CD14-positive monocyte (primary cell): ENCODE measurements at regions not wholly inside any gene's neighbourhood (a gene's known extent, or its start where the extent isn't known, plus 50 kb on each side); places are given as distances from the start of the nearest gene placed in this dataset.

Experiments
- DNase-seq, 3 donors: peaks; one replicate each; pipeline ENCODE4 v3.0.0-alpha.2; 2011 to 2022
- H2AFZ ChIP-seq: 2 replicates; pipeline ENCODE4 v1.6.0; 2012; ENCODE audit warnings: mild to moderate bottlenecking, low read depth, low read length, inconsistent platforms; ENCODE audit not compliant: insufficient read depth, poor library complexity, severe bottlenecking
- H3K27ac ChIP-seq, 2 donors: 1 replicate in 1 of 2; 2 replicates in 1 of 2; pipeline ENCODE4 v1.5.1; 2012 to 2013; ENCODE audit warnings: low read length in 2 of 2, control low read depth in 1 of 2, inconsistent platforms in 1 of 2, low read depth in 1 of 2, mild to moderate bottlenecking in 1 of 2
- H3K27me3 ChIP-seq, 2 donors: one replicate each; pipeline versions ENCODE4 v1.6.0 to v1.6.1; 2011 to 2013; ENCODE audit warnings: low read length in 2 of 2; ENCODE audit not compliant: control insufficient read depth in 2 of 2, insufficient read depth in 2 of 2
- H3K36me3 ChIP-seq, 2 donors: replicated peaks in 1 of 2; 1 replicate in 1 of 2; 2 replicates in 1 of 2; pipeline versions ENCODE4 v1.5.1 to v1.6.1; 2012 to 2013; ENCODE audit warnings: low read length in 2 of 2, control low read depth in 1 of 2, inconsistent platforms in 1 of 2, mild to moderate bottlenecking in 1 of 2; ENCODE audit not compliant: insufficient read depth in 2 of 2, control insufficient read depth in 1 of 2
- H3K4me1 ChIP-seq, 2 donors: 1 replicate in 1 of 2; 2 replicates in 1 of 2; pipeline versions ENCODE4 v1.5.1 to v1.6.1; 2012 to 2013; ENCODE audit warnings: low read length in 2 of 2, control low read depth in 1 of 2, inconsistent platforms in 1 of 2, mild to moderate bottlenecking in 1 of 2, moderate library complexity in 1 of 2; ENCODE audit not compliant: insufficient read depth in 2 of 2, control insufficient read depth in 1 of 2
- H3K4me2 ChIP-seq: replicated peaks from 2 replicates; pipeline ENCODE3; 2012; ENCODE audit warnings: low read length, moderate library complexity, mild to moderate bottlenecking; ENCODE audit not compliant: poor library complexity, severe bottlenecking; ENCODE audit errors: extremely low read depth
- H3K4me3 ChIP-seq, 3 experiments: fragments of 200-600 bp in 1 of 3; sonication (generic) in 1 of 3; replicated peaks in 1 of 3; 1 replicate in 2 of 3; 2 replicates in 1 of 3; pipeline ENCODE4 v1.5.1; 2011 to 2013; ENCODE audit warnings: low read length in 3 of 3, mild to moderate bottlenecking in 3 of 3, control low read depth in 2 of 3, low read depth in 2 of 3, inconsistent platforms in 1 of 3, moderate library complexity in 1 of 3
- H3K79me2 ChIP-seq: 2 replicates; pipeline ENCODE4 v1.6.0; 2012; ENCODE audit warnings: mild to moderate bottlenecking, control low read depth, inconsistent platforms, low read length, moderate library complexity; ENCODE audit not compliant: insufficient read depth
- H3K9ac ChIP-seq: 2 replicates; pipeline ENCODE4 v1.6.0; 2017; ENCODE audit warnings: low read length, mild to moderate bottlenecking; ENCODE audit not compliant: insufficient read depth, poor library complexity, severe bottlenecking
- H3K9me3 ChIP-seq, 2 donors: replicated peaks in 1 of 2; 1 replicate in 1 of 2; 2 replicates in 1 of 2; pipeline versions ENCODE4 v1.5.1 to v1.6.1; 2012 to 2013; ENCODE audit warnings: low read length in 2 of 2, control low read depth in 1 of 2; ENCODE audit not compliant: control insufficient read depth in 1 of 2, insufficient read depth in 1 of 2
- H4K20me1 ChIP-seq: 2 replicates; pipeline ENCODE4 v1.6.0; 2012; ENCODE audit warnings: mild to moderate bottlenecking, low read length, control low read depth, moderate library complexity; ENCODE audit not compliant: insufficient read depth
- H3K27ac Mint-ChIP-seq, 7 donors: one replicate each; pipeline ENCODE4 v1.8.0; 2020; ENCODE audit warnings: mild to moderate bottlenecking in 7 of 7, mixed read lengths in 7 of 7, moderate library complexity in 6 of 7, inconsistent platforms in 2 of 7
- H3K27me3 Mint-ChIP-seq, 3 donors: one replicate each; pipeline ENCODE4 v1.8.0; 2021 to 2022; ENCODE audit warnings: low read depth in 3 of 3, mild to moderate bottlenecking in 3 of 3, mixed read lengths in 3 of 3, moderate library complexity in 3 of 3, inconsistent platforms in 1 of 3
- H3K36me3 Mint-ChIP-seq, 2 donors: one replicate each; pipeline ENCODE4 v1.8.0; 2020; ENCODE audit warnings: mixed read lengths in 2 of 2, inconsistent platforms in 1 of 2, mild to moderate bottlenecking in 1 of 2
- H3K4me1 Mint-ChIP-seq: one replicate; pipeline ENCODE4 v1.8.0; 2020; ENCODE audit warnings: mild to moderate bottlenecking, mixed read lengths
- H3K4me3 Mint-ChIP-seq, 2 donors: one replicate each; pipeline ENCODE4 v1.8.0; 2020; ENCODE audit warnings: mild to moderate bottlenecking in 2 of 2, mixed read lengths in 2 of 2, moderate library complexity in 1 of 2
- H3K9me3 Mint-ChIP-seq, 7 donors: one replicate each; pipeline ENCODE4 v1.8.0; 2020 to 2022; ENCODE audit warnings: mixed read lengths in 7 of 7, mild to moderate bottlenecking in 6 of 7, moderate library complexity in 6 of 7, inconsistent platforms in 2 of 7
- WGBS: methylation state at CpG from one replicate; pipeline ENCODE4 v1.1.5; 2013; ENCODE audit warnings: missing lambda C conversion rate; ENCODE audit not compliant: insufficient coverage; 5-methylcytosine and 5-hydroxymethylcytosine counted together
- intact Hi-C, 2 donors: fragments of 100-400 bp; cut with micrococcal nuclease; formaldehyde crosslinking; loops; one replicate each; pipeline versions ENCODE4 v1.15.0 to v1.15.1; 2023
- TF ChIP-seq, protein P1 (sequence below): fragments of 200-600 bp; IDR thresholded peaks from one replicate; pipeline ENCODE4 v1.8.0; 2022; ENCODE audit warnings: antibody characterized with exemption, mild to moderate bottlenecking

DNA sequence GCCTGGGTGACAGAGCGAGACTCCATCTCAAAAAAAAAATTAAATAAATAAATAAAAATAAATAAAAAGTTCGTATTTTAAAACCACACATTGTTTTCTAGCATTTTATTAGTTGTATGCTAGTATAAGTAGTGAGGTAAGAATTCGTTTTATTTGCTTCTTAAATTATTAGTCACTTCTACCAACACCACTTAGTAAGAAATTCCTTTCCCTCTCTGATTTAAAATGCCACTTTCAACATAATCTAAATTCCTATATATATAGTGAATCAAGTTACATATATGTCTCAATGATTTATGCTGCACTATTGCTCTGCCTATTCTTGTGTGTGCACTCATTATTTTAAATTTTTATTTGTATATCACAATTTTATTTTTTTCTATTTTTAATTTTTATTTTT is 72.1 kb downstream of the MAGEC1 start:
- Histone ChIP-seq H3K4me3 (no peak overlapping the region), H3K9ac (no peak overlapping the region), H2AFZ (no peak overlapping the region), H3K27ac (no peak overlapping the region), H3K4me1 (no peaks in the 10 kb centered on the region), H3K9me3 (no peaks in the 10 kb centered on the region), H3K79me2 (no peaks in the 10 kb centered on the region), H3K4me2 (no peak overlapping the region), H3K36me3 (no peaks in the 10 kb centered on the region), H3K27me3 (no peaks in the 10 kb centered on the region), H4K20me1 (no peaks in the 10 kb centered on the region)
- TF ChIP-seq, protein P1, sequence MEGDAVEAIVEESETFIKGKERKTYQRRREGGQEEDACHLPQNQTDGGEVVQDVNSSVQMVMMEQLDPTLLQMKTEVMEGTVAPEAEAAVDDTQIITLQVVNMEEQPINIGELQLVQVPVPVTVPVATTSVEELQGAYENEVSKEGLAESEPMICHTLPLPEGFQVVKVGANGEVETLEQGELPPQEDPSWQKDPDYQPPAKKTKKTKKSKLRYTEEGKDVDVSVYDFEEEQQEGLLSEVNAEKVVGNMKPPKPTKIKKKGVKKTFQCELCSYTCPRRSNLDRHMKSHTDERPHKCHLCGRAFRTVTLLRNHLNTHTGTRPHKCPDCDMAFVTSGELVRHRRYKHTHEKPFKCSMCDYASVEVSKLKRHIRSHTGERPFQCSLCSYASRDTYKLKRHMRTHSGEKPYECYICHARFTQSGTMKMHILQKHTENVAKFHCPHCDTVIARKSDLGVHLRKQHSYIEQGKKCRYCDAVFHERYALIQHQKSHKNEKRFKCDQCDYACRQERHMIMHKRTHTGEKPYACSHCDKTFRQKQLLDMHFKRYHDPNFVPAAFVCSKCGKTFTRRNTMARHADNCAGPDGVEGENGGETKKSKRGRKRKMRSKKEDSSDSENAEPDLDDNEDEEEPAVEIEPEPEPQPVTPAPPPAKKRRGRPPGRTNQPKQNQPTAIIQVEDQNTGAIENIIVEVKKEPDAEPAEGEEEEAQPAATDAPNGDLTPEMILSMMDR, result no peak
- Mint-ChIP-seq H3K27me3 (peaks cover 0 to 2% (median 2%) of the 10 kb centered on the region in 3 donors), H3K36me3 (no peaks in the 10 kb centered on the region), H3K4me1 (no peaks in the 10 kb centered on the region), H3K4me3 (no peak overlapping the region), H3K9me3 (peaks cover 0 to 3% (median 0%) of the 10 kb centered on the region in 7 donors), H3K27ac (no peak overlapping the region)
- WGBS, result no CpG with 5 or more reads among the region's 3 CpGs
- intact Hi-C loops, result no loop called here
- DNase-seq, result no peak

DNA sequence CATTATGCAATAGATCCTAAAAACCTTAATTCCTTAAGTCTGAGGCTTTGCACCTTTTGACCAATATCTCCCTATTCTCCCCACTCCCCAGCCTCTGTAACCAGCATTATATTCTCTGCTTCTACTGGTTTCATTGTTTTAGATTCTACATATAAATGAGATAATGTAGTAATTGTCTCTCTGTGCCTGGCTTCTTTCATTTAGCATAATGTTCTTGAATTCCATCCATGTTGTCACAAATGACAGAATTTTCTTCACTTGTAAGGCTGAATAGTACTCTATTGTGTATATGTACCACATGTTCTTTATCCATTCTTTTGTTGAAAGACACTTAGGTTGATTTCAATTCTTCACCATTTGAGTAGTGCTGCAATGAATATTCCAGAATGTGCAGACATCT is 66.0 kb downstream of the MAGEC1 start:
- H3K4me1 ChIP-seq, result no peaks in the 10 kb centered on the region
- H3K27me3 Mint-ChIP-seq, result peaks cover 0 to 2% (median 0%) of the 10 kb centered on the region in 3 donors
- no peaks in the 10 kb centered on the region for H3K36me3 ChIP-seq
- no peaks in the 10 kb centered on the region for H3K36me3 Mint-ChIP-seq
- H3K27ac Mint-ChIP-seq, result no peak overlapping the region
- no peaks in the 10 kb centered on the region for H3K9me3 ChIP-seq
- no peaks in the 10 kb centered on the region for H3K4me1 Mint-ChIP-seq
- H3K79me2 ChIP-seq, result no peaks in the 10 kb centered on the region
- H2AFZ ChIP-seq, result no peak overlapping the region
- H3K4me3 ChIP-seq, result no peak overlapping the region
- DNase-seq, result no peak
- no peak overlapping the region for H3K4me3 Mint-ChIP-seq
- H3K4me2 ChIP-seq, result no peak overlapping the region
- intact Hi-C loops, result no loop called here
- H3K9ac ChIP-seq, result no peak overlapping the region
- H3K27me3 ChIP-seq, result no peaks in the 10 kb centered on the region
- no peaks in the 10 kb centered on the region for H4K20me1 ChIP-seq
- H3K27ac ChIP-seq, result no peak overlapping the region
- TF ChIP-seq, protein P1, result no peak
- peaks cover 0 to 5% (median 0%) of the 10 kb centered on the region in 7 donors for H3K9me3 Mint-ChIP-seq
